HFF-Myc (cell line): ENCODE measurements at regions not wholly inside any gene's neighbourhood (a gene's known extent, or its start where the extent isn't known, plus 50 kb on each side); places are given as distances from the start of the nearest gene placed in this dataset.
"Not testable (repeated sequence)": the region's sequence is repeated elsewhere in the genome, so short reads cannot be mapped to it uniquely, and the experiment has no call there.

Experiments
- DNase-seq: peaks from one replicate; pipeline ENCODE4 v3.0.0-alpha.2; 2011; ENCODE audit warnings: low read depth; ENCODE audit errors: extremely low read depth
- H3K4me3 ChIP-seq: replicated peaks from 2 replicates; pipeline ENCODE4 v1.5.1; 2011; ENCODE audit warnings: low read depth, mild to moderate bottlenecking, control low read depth, low read length
- TF ChIP-seq, protein P1 (sequence below): IDR thresholded peaks from 2 replicates; pipeline ENCODE4 v1.5.1; 2012; ENCODE audit warnings: mild to moderate bottlenecking, low read depth, low read length, control low read depth; ENCODE audit errors: missing control alignments

DNA sequence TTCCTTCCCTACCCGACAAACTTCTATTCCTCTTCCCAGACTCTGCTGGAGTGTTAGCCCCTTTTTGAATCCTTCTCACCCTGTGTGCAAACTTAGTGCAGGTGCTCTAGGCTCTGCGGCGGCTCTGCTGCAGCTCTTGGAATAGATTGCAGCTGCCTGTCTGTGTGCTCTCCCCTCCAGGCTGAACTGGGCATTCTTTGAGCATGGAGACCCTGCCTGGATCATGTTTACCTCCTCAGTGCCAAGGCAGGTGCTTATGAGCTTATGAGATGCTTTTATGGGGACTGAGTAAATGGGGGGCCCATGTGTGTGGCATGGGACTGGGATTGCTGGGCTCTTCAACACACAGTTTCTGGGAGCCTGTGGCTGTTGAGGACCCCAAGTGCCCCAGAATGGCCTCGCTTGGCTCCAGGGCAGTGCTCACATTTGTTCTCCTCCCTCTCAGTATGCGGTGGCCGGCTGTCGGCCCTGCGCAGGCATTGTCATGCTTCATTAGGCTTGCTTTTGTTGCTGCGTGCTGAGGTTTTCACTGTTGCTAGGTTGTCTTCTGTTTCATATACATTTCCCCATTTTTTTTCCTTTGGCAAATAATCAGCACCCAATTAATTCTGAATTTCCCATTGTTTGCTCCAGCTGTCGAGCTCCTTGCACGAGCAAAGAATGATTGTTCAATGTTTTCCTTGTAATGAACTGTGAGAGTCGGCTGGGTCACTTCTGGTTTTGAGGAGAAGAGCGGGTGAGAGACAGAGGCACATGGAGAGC, 185.5 kb upstream of the NLRP1 start:
- TF ChIP-seq, protein P1, sequence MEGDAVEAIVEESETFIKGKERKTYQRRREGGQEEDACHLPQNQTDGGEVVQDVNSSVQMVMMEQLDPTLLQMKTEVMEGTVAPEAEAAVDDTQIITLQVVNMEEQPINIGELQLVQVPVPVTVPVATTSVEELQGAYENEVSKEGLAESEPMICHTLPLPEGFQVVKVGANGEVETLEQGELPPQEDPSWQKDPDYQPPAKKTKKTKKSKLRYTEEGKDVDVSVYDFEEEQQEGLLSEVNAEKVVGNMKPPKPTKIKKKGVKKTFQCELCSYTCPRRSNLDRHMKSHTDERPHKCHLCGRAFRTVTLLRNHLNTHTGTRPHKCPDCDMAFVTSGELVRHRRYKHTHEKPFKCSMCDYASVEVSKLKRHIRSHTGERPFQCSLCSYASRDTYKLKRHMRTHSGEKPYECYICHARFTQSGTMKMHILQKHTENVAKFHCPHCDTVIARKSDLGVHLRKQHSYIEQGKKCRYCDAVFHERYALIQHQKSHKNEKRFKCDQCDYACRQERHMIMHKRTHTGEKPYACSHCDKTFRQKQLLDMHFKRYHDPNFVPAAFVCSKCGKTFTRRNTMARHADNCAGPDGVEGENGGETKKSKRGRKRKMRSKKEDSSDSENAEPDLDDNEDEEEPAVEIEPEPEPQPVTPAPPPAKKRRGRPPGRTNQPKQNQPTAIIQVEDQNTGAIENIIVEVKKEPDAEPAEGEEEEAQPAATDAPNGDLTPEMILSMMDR = no peak
- no peak overlapping the region for H3K4me3 ChIP-seq
- DNase-seq = no peak

DNA sequence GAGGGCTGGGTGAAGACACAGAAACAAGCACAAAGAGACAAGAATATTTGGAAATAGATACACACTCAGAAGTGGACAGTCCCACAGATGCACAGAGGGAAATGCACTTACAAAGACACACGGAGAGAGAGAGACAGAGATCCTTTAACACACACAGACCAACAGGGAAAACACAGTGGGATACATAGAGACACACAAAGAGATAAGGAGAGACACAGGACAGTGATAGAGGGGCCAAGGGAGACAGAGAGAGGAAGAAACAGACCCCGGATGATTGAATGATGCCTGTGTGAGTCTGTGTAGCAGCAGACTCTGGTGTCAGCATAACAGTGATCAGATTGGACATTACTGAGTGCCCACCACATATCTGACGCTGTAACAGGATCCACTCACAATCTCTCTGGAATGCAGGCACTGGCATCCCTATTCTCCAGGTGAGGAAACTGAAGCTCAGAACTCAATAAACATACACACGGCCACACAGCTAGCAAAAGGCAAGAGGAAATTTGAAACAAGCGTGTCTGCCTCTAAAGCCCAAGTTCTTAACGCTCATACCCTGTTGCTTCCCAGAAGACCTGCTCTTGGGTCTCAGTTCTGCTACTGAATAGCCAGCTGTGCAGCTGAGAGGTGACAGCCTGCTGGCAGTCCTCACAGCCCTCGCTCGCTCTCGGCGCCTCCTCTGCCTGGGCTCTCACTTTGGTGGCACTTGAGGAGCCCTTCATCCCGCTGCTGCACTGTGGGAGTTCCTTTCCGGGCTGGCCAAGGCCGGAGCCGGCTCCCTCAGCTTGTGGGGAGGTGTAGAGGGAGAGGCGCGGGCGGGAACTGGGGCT, 186.3 kb upstream of the NLRP1 start:
- TF ChIP-seq, protein P1 = no peak
- no peak for DNase-seq
- H3K4me3 ChIP-seq = no peak overlapping the region

DNA sequence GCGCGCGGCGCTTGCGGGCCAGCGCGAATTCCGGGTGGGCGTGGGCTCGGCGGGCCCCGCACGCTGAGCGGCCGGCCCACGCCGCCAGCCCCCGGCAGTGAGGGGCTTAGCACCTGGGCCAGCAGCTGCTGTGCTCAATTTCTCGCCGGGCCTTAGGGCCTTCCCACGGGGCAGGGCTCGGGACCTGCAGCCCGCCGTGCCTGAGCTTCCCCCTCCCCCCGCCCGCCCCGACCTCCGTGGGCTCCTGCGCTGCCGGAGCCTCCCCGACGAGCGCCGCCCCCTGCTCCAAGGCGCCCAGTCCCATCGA, 186.9 kb upstream of the NLRP1 start:
- DNase-seq, H3K4me3 ChIP-seq: not testable (repeated sequence)

DNA sequence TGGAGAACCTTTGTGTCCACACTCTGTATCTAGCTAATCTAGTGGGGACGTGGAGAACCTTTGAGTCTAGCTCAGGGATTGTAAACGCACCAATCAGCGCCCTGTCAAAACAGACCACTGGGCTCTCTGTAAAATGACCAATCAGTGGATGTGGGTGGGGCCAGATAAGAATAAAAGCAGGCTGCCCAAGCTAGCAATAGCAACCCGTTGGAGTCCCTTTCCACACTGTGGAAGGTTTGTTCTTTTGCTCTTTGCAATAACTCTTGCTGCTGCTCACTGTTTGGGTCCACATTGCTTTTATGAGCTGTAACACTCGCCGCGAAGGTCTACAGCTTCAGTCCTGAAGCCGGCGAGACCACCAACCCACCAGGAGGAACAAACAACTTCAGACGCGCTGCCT, 187.7 kb upstream of the NLRP1 start:
- DNase-seq, H3K4me3 ChIP-seq: not testable (repeated sequence)

DNA sequence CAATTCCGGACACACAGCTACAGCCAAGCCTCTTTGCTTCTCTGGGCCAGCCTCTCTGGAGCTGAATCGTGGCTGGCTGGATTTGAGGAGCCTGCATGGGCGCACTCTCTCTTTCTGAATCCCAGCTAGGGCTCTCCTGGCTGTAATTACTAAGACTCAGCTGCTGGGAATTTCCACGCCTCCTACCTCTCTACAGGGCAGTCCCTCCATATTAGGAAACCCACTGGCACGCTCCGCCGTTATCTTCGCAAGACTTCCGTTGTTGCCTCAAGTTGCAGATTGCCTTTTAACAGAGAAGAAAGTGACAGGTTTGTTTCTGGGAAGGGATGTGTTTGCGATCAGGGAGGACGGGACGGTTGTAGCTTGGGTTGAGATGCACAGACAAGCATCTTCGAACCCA, 188.4 kb upstream of the NLRP1 start:
- H3K4me3 ChIP-seq = no peak overlapping the region
- TF ChIP-seq, protein P1 = no peak
- no peak for DNase-seq

DNA sequence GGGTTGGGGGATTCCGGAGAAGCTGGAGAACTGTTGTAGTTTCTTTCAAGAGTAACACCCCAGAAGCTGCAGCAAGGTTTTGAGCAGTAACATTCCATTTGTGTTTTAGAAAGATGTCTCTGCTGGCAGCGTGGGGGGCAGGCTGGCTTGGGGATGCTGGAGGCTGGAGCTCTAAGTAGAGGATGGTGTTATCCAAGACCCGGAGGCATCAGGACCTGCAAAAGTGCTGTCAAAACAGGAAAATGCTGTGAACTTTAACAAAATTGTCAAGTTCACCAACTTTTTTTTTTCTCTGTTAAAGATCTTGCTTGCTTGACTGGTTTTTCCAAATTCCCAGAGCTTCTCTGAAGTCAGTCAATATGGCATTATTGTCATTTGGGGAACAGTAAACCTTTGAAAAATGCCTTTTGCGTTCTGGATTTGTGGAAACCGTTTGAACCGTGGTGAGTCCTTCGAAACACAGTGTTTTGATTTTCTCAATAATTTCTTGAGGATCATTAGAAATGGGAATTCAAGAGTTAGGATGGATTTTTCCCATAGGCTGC, 189.6 kb upstream of the NLRP1 start:
- TF ChIP-seq, protein P1 = no peak
- DNase-seq = no peak
- no peak overlapping the region for H3K4me3 ChIP-seq

DNA sequence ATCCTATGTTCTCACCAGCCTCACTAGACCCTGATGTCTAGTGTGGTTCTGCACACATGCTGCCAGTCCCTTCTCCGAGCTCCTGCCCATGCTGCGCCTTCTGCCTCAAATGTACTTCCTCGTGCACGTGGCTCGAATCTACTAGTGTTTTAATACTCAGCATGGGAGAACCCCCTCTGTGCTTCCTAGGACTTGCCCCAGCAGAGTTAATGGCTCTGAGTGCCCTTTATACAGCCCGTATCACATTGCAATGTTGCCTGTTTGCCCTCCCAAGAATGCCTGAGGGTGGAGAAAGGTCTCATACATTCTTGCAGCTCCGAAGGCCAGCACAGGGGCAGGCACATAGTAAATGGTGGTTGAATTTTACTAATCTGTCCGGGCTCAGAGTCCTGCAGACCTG, 190.8 kb upstream of the NLRP1 start:
- no peak overlapping the region for H3K4me3 ChIP-seq
- TF ChIP-seq, protein P1 = no peak
- DNase-seq = no peak
